GM12892 (cell line): ENCODE measurements at regions not wholly inside any gene's neighbourhood (a gene's known extent, or its start where the extent isn't known, plus 50 kb on each side); places are given as distances from the start of the nearest gene placed in this dataset.

ENCODE experiments used
- POLR2A ChIP-seq: IDR thresholded peaks from 2 replicates; pipeline ENCODE4 v1.6.1; 2011; ENCODE audit warnings: low read depth, low read length, control low read depth
- POLR2AphosphoS5 ChIP-seq: IDR thresholded peaks from 2 replicates; pipeline ENCODE4 v1.6.1; 2011; ENCODE audit warnings: low read depth, low read length, control low read depth

DNA sequence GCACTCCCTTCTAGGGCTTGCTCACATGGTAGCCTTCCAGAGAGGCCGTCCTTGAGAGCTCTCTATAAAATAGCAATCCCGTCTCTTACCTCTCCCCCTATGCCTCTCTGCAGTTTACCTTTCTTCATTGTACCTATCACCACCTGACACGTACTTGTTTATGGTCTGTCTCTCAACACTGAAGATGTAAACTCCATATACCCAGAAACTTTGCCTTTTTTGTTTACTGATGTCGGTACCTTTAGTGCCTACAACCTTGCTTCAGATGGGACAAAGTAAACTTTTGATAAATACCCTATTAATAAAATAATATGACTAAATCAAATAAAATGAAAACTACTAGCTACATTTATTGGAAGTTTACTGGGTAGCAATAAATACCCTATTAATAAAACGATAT, 220.6 kb downstream of the GPAM start:
- TF ChIP-seq POLR2A (no peak), POLR2AphosphoS5 (no peak)
